Left ventricle myocardium inferior (tissue), 1 donor: ENCODE measurements at regions not wholly inside any gene's neighbourhood (a gene's known extent, or its start where the extent isn't known, plus 50 kb on each side); places are given as distances from the start of the nearest gene placed in this dataset.

Experiments
- DNase-seq: peaks from one replicate; pipeline ENCODE4 v3.0.0-alpha.2; 2020
- H3K27ac ChIP-seq: fragments of 200-600 bp; replicated peaks from 2 replicates; pipeline ENCODE4 v1.8.0; 2021
- H3K27me3 ChIP-seq: fragments of 200-600 bp; 2 replicates; pipeline ENCODE4 v1.8.0; 2021; ENCODE audit warnings: low read depth
- H3K36me3 ChIP-seq: fragments of 200-600 bp; 2 replicates; pipeline ENCODE4 v1.8.0; 2021
- H3K4me1 ChIP-seq: fragments of 200-600 bp; 2 replicates; pipeline ENCODE4 v1.8.0; 2021
- H3K4me3 ChIP-seq: fragments of 200-600 bp; 2 replicates; pipeline ENCODE4 v1.8.0; 2021; ENCODE audit warnings: mild to moderate bottlenecking, moderate library complexity
- H3K9me3 ChIP-seq: fragments of 200-600 bp; replicated peaks from 2 replicates; pipeline ENCODE4 v1.8.0; 2021
- CTCF ChIP-seq: fragments of 200-600 bp; IDR thresholded peaks from 2 replicates; pipeline ENCODE4 v1.8.0; 2021; ENCODE audit warnings: antibody characterized with exemption, mild to moderate bottlenecking, borderline replicate concordance
- intact Hi-C: fragments of 100-400 bp; cut with micrococcal nuclease; formaldehyde crosslinking; loops from one replicate; pipeline ENCODE4 v1.11.0; 2022
- donor health status: DM: no; HTN: yes; CAD: no; lungs with severe emphysema.

- no peak for DNase-seq
- intact Hi-C loops, result no loop called here
- TF ChIP-seq CTCF, result no peak
- Histone ChIP-seq H3K9me3 (no peaks in the 10 kb centered on the region), H3K4me1 (peaks cover 23% of the 10 kb centered on the region), H3K27ac (no peak overlapping the region), H3K27me3 (no peaks in the 10 kb centered on the region), H3K36me3 (no peaks in the 10 kb centered on the region), H3K4me3 (no peak overlapping the region)
Observed at GRCh38 chr9:91074866-91075265, 273.2 kb downstream of the SYK start.

GRCh38 chr9:91075279-91075678, 273.7 kb downstream of the SYK start:
- Histone ChIP-seq H3K27ac (no peak overlapping the region), H3K27me3 (no peaks in the 10 kb centered on the region), H3K4me3 (no peak overlapping the region), H3K4me1 (peaks cover 23% of the 10 kb centered on the region), H3K9me3 (no peaks in the 10 kb centered on the region), H3K36me3 (no peaks in the 10 kb centered on the region)
- intact Hi-C loops, result no loop called here
- no peak for DNase-seq
- no peak for TF ChIP-seq CTCF

GRCh38 chr9:91077624-91078368, 276.2 kb downstream of the SYK start:
- H3K27ac ChIP-seq, result no peak overlapping the region
- no peak overlapping the region for H3K4me3 ChIP-seq
- H3K4me1 ChIP-seq, result peaks cover 15% of the 10 kb centered on the region
- no peak for TF ChIP-seq CTCF
- no peaks in the 10 kb centered on the region for H3K27me3 ChIP-seq
- H3K9me3 ChIP-seq, result no peaks in the 10 kb centered on the region
- intact Hi-C loops, result no loop called here
- DNase-seq, result no peak
- no peaks in the 10 kb centered on the region for H3K36me3 ChIP-seq

- H3K36me3 ChIP-seq, result no peaks in the 10 kb centered on the region
- H3K4me3 ChIP-seq, result no peak overlapping the region
- no peaks in the 10 kb centered on the region for H3K27me3 ChIP-seq
- H3K27ac ChIP-seq, result no peak overlapping the region
- H3K9me3 ChIP-seq, result no peaks in the 10 kb centered on the region
- H3K4me1 ChIP-seq, result peaks cover 11% of the 10 kb centered on the region
- no peak for TF ChIP-seq CTCF
- intact Hi-C loops, result no loop called here
- DNase-seq, result no peak
Observed at GRCh38 chr9:91078369-91078695, 276.7 kb downstream of the SYK start.

DNA sequence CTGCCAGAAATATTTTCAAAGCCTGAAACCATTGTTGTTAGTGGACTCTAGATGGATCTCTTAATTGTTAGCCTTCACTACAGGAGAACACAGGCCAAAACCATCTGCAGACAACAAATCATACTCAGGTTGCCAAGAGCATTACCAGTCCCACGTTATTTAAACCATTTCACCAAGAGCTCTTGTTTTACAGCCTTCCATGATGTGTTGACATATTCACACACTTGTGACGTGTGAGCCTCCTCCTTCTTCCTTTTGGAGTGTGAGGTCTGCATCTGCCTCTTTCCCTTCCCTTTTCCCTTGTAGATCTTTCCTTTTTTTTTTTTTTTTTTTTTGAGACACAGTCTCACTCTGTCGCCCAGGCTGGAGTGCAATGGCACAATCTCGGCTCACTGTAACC, 279.0 kb downstream of the AUH start:
- no peaks in the 10 kb centered on the region for H3K27me3 ChIP-seq
- intact Hi-C loops, result no loop called here
- no peak for DNase-seq
- no peaks in the 10 kb centered on the region for H3K36me3 ChIP-seq
- H3K27ac ChIP-seq, result no peak overlapping the region
- H3K4me3 ChIP-seq, result no peak overlapping the region
- no peaks in the 10 kb centered on the region for H3K4me1 ChIP-seq
- no peak for TF ChIP-seq CTCF
- H3K9me3 ChIP-seq, result no peaks in the 10 kb centered on the region
